Progenitor cell of endocrine pancreas (in vitro differentiated cells): ENCODE measurements at regions not wholly inside any gene's neighbourhood (a gene's known extent, or its start where the extent isn't known, plus 50 kb on each side); places are given as distances from the start of the nearest gene placed in this dataset.

Source experiments
- DNase-seq: peaks from one replicate; pipeline ENCODE4 v3.0.0; 2021; ENCODE audit warnings: low spot score; ENCODE audit not compliant: unreplicated experiment
- H3K27ac Mint-ChIP-seq: 2 replicates; pipeline ENCODE4 v1.8.0; 2021; ENCODE audit warnings: mild to moderate bottlenecking, moderate library complexity, mixed read lengths
- H3K27me3 Mint-ChIP-seq: 2 replicates; pipeline ENCODE4 v1.8.0; 2021; ENCODE audit warnings: mixed read lengths
- H3K36me3 Mint-ChIP-seq: 2 replicates; pipeline ENCODE4 v1.8.0; 2022; ENCODE audit warnings: mixed read lengths; ENCODE audit not compliant: insufficient read depth
- H3K4me1 Mint-ChIP-seq: 2 replicates; pipeline ENCODE4 v1.8.0; 2021; ENCODE audit warnings: low read depth, mixed read lengths
- H3K4me3 Mint-ChIP-seq: 2 replicates; pipeline ENCODE4 v1.8.0; 2021; ENCODE audit warnings: low read depth, mild to moderate bottlenecking, moderate library complexity, mixed read lengths
- H3K9me3 Mint-ChIP-seq: 2 replicates; pipeline ENCODE4 v1.8.0; 2021; ENCODE audit warnings: low read depth, mixed read lengths
- CTCF ChIP-seq: fragments of 200-600 bp; sonication (generic); IDR thresholded peaks from one replicate; pipeline ENCODE4 v1.5.0; 2021; ENCODE audit warnings: antibody characterized with exemption, mild to moderate bottlenecking; ENCODE audit not compliant: unreplicated experiment

- peaks cover 11% of the 10 kb centered on the region for H3K9me3 Mint-ChIP-seq
- H3K4me1 Mint-ChIP-seq = peaks cover 6% of the 10 kb centered on the region
- no peaks in the 10 kb centered on the region for H3K27me3 Mint-ChIP-seq
- no peak for DNase-seq
- no peak overlapping the region for H3K27ac Mint-ChIP-seq
- TF ChIP-seq CTCF = no peak
- no peaks in the 10 kb centered on the region for H3K36me3 Mint-ChIP-seq
- no peak overlapping the region for H3K4me3 Mint-ChIP-seq
Measured at GRCh38 chr10:4102802-4103344, 317.9 kb upstream of the KLF6 start.

- no peaks in the 10 kb centered on the region for H3K36me3 Mint-ChIP-seq
- H3K27ac Mint-ChIP-seq = peak overlapping the region; percentile 39
- DNase-seq = no peak
- no peak for TF ChIP-seq CTCF
- H3K9me3 Mint-ChIP-seq = peaks cover 11% of the 10 kb centered on the region
- no peaks in the 10 kb centered on the region for H3K27me3 Mint-ChIP-seq
- peaks cover 6% of the 10 kb centered on the region for H3K4me1 Mint-ChIP-seq
- H3K4me3 Mint-ChIP-seq = no peak overlapping the region
Measured at GRCh38 chr10:4101918-4102654, 317.1 kb upstream of the KLF6 start.

- Mint-ChIP-seq H3K4me1 (peaks cover 6% of the 10 kb centered on the region), H3K4me3 (no peak overlapping the region), H3K27me3 (no peaks in the 10 kb centered on the region), H3K27ac (no peak overlapping the region), H3K9me3 (peaks cover 10% of the 10 kb centered on the region), H3K36me3 (no peaks in the 10 kb centered on the region)
- no peak for DNase-seq
- TF ChIP-seq CTCF = no peak
Measured at GRCh38 chr10:4100380-4100779, 315.4 kb upstream of the KLF6 start.

GRCh38 chr10:4099202-4099601 is 314.2 kb upstream of the KLF6 start:
- Mint-ChIP-seq H3K36me3 (no peaks in the 10 kb centered on the region), H3K4me3 (no peak overlapping the region), H3K4me1 (peaks cover 6% of the 10 kb centered on the region), H3K27me3 (no peaks in the 10 kb centered on the region), H3K9me3 (peaks cover 4% of the 10 kb centered on the region), H3K27ac (no peak overlapping the region)
- DNase-seq = no peak
- no peak for TF ChIP-seq CTCF

- no peak for TF ChIP-seq CTCF
- Mint-ChIP-seq H3K4me1 (peaks cover 6% of the 10 kb centered on the region), H3K4me3 (no peak overlapping the region), H3K27me3 (no peaks in the 10 kb centered on the region), H3K9me3 (no peaks in the 10 kb centered on the region), H3K27ac (no peak overlapping the region), H3K36me3 (no peaks in the 10 kb centered on the region)
- DNase-seq = no peak
Measured at GRCh38 chr10:4095166-4095917, 310.3 kb upstream of the KLF6 start.
